ENCODE measurements at regions not wholly inside any gene's neighbourhood (a gene's known extent, or its start where the extent isn't known, plus 50 kb on each side); places are given as distances from the start of the nearest gene placed in this dataset.

- H3K4me3 ChIP-seq (ENCODE audit: low read depth, low read length) = no peak overlapping the region
- DNase-seq (ENCODE audit: low read depth) = no peak
- no peak for TF ChIP-seq MYC (IDR thresholded peaks at IDR 0.05; ENCODE audit: low read depth, low read length)
- no peak for TF ChIP-seq POLR2A (IDR thresholded peaks at IDR 0.05; ENCODE audit: extremely low read depth, insufficient read length)
- TF ChIP-seq, protein P1, sequence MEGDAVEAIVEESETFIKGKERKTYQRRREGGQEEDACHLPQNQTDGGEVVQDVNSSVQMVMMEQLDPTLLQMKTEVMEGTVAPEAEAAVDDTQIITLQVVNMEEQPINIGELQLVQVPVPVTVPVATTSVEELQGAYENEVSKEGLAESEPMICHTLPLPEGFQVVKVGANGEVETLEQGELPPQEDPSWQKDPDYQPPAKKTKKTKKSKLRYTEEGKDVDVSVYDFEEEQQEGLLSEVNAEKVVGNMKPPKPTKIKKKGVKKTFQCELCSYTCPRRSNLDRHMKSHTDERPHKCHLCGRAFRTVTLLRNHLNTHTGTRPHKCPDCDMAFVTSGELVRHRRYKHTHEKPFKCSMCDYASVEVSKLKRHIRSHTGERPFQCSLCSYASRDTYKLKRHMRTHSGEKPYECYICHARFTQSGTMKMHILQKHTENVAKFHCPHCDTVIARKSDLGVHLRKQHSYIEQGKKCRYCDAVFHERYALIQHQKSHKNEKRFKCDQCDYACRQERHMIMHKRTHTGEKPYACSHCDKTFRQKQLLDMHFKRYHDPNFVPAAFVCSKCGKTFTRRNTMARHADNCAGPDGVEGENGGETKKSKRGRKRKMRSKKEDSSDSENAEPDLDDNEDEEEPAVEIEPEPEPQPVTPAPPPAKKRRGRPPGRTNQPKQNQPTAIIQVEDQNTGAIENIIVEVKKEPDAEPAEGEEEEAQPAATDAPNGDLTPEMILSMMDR (IDR thresholded peaks at IDR 0.05; ENCODE audit: low read depth, low read length) = no peak
- TF ChIP-seq MAX (IDR thresholded peaks at IDR 0.05; ENCODE audit: low read depth, low read length) = no peak
Measured at GRCh38 chr5:8241076-8241475, 372.1 kb downstream of the MTRR start.

- TF ChIP-seq POLR2A (IDR thresholded peaks at IDR 0.05; ENCODE audit: extremely low read depth, insufficient read length) (no peak), MAX (IDR thresholded peaks at IDR 0.05; ENCODE audit: low read depth, low read length) (no peak), MYC (IDR thresholded peaks at IDR 0.05; ENCODE audit: low read depth, low read length) (no peak)
- TF ChIP-seq, protein P1 (IDR thresholded peaks at IDR 0.05; ENCODE audit: low read depth, low read length) = no peak
Measured at GRCh38 chr5:8241558-8241957, 372.6 kb downstream of the MTRR start.

DNA sequence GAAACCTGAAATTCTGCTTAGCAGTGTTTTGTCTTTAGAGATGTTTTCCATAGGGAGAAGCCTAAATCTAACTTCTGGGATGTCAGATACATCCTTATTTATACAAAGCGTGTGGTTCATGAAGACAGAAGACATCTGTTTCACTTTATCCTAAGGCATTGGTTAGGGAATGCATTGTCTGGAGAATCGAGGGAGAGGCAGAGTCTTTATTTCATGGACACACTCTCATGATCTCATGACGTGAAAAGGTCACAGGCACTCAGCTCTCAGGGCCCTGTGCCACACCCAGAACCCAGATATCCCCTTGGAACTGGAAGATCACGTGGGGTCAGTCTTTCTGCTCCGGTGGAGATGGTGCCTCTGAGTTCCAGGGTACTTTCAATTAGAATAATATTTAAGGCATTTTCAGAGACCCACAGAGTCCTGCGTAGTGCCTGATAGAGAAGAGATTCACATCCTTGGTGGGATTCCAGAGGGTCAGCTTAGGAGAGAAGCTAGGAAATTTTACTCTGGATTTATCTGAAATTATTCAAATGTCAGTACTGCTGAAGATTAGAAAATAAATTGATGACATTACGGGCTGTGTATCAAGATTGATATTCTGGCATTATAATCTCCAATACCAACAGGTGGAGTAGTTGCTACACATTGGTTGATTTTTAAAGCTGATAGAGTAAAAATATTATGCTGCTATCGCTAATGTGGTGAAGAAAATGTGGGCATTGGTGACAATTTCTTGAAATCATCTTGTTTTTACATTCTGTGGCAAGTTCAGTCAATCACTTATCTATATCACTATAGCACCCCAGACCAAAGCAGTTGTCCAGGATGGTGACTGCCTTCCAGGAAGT, 378.3 kb downstream of the MTRR start:
- no peak overlapping the region for H3K4me3 ChIP-seq (ENCODE audit: low read depth, low read length)
- TF ChIP-seq MAX (IDR thresholded peaks at IDR 0.05; ENCODE audit: low read depth, low read length) (no peak), MYC (IDR thresholded peaks at IDR 0.05; ENCODE audit: low read depth, low read length) (no peak), POLR2A (IDR thresholded peaks at IDR 0.05; ENCODE audit: extremely low read depth, insufficient read length) (no peak)
- TF ChIP-seq, protein P1 (IDR thresholded peaks at IDR 0.05; ENCODE audit: low read depth, low read length) = no peak
- no peak for DNase-seq (ENCODE audit: low read depth)

More at GRCh38 chr5:8241558-8241957, 372.6 kb downstream of the MTRR start:
- no peak overlapping the region for H3K4me3 ChIP-seq (ENCODE audit: low read depth, low read length)
- DNase-seq (ENCODE audit: low read depth) = no peak

DNA sequence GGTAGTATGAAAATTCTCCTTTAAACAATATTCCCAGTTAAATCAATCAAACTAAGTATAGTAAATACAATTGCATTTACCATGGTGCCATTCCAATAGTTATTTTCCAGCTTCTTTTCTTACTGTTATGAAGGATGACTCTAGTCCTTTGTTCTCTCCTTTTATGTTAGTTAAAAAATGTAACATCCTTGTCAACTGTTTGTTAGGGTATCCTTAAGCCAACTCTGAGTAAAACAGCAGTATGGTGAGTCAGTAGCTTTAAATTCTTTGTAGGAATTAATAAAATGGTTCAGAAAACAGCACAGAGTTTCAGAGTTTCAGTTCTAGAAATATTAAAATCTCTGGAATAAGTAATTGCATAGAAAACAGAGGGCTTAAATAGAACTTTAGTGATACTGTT, 384.4 kb downstream of the MTRR start:
- no peak overlapping the region for H3K4me3 ChIP-seq (ENCODE audit: low read depth, low read length)
- TF ChIP-seq POLR2A (IDR thresholded peaks at IDR 0.05; ENCODE audit: extremely low read depth, insufficient read length) (no peak), MYC (IDR thresholded peaks at IDR 0.05; ENCODE audit: low read depth, low read length) (no peak), MAX (IDR thresholded peaks at IDR 0.05; ENCODE audit: low read depth, low read length) (no peak)
- TF ChIP-seq, protein P1 (IDR thresholded peaks at IDR 0.05; ENCODE audit: low read depth, low read length) = no peak
- DNase-seq (ENCODE audit: low read depth) = no peak

GRCh38 chr5:8254674-8255073, 385.7 kb downstream of the MTRR start:
- DNase-seq (ENCODE audit: low read depth) = no peak
- H3K4me3 ChIP-seq (ENCODE audit: low read depth, low read length) = no peak overlapping the region
- TF ChIP-seq POLR2A (IDR thresholded peaks at IDR 0.05; ENCODE audit: extremely low read depth, insufficient read length) (no peak), MYC (IDR thresholded peaks at IDR 0.05; ENCODE audit: low read depth, low read length) (no peak), MAX (IDR thresholded peaks at IDR 0.05; ENCODE audit: low read depth, low read length) (no peak)
- TF ChIP-seq, protein P1 (IDR thresholded peaks at IDR 0.05; ENCODE audit: low read depth, low read length) = no peak
